ENCODE measurements at regions not wholly inside any gene's neighbourhood (a gene's known extent, or its start where the extent isn't known, plus 50 kb on each side); places are given as distances from the start of the nearest gene placed in this dataset.

- in situ Hi-C loops (cut with HindIII; ENCODE audit: low sequenced_read_pairs) = no loop called here
These were observed 202.3 kb downstream of the THBS2 start for GRCh38 chr6:169051371-169051770.

DNA sequence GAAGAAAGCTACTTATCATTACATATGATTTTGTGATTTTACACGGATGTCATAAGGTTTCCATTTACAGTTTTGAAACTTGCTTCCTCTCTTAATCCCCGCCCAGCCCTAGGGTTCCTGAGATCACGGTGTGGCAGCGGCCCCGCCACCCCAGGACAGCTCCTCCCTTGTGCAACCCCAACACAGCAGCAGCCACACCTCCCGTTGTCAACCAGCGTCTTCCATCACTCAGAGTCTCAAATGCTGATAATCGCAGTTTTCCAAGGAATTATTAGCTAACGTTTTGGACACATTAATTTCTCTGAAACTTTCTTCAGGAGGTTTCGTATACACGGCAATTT, 204.8 kb downstream of the THBS2 start:
- in situ Hi-C loops (cut with HindIII; ENCODE audit: low sequenced_read_pairs) = no loop called here

DNA sequence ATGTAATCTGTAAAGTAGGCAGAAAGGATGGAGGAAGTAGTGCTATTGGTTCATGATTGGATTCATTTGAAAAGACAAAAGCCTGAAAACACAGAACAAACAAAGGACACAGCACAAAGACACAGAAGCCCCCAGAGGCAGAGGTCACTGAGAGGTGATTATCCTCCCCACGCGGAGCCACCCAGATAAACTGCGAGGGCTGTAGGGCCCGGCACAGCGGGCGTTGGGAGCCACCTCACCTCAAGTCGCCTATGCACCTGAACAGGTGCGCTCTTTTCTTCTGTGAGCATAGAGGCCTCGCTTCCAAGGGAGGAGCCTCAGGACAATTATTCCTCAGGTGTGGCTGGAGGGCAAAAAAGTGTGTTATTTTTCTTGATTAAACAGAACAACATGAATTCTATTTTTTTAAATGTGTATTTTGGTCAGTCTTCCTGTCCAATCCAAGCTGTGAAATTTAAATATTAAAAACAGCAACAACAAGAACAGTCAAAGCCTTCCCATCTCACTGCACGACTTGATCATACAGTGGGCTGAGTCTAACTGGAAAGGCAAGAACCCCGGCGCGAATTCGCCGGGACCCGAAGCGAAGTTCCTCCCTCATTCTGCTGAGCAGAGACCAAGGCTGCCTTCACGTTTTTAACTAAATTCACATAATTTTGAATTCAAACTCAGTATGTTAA, 205.3 kb downstream of the THBS2 start:
- in situ Hi-C loops (cut with HindIII; ENCODE audit: low sequenced_read_pairs) = no loop called here

- in situ Hi-C loops (cut with HindIII; ENCODE audit: low sequenced_read_pairs) = no loop called here
These were observed 206.3 kb downstream of the THBS2 start for GRCh38 chr6:169047345-169047744.

DNA sequence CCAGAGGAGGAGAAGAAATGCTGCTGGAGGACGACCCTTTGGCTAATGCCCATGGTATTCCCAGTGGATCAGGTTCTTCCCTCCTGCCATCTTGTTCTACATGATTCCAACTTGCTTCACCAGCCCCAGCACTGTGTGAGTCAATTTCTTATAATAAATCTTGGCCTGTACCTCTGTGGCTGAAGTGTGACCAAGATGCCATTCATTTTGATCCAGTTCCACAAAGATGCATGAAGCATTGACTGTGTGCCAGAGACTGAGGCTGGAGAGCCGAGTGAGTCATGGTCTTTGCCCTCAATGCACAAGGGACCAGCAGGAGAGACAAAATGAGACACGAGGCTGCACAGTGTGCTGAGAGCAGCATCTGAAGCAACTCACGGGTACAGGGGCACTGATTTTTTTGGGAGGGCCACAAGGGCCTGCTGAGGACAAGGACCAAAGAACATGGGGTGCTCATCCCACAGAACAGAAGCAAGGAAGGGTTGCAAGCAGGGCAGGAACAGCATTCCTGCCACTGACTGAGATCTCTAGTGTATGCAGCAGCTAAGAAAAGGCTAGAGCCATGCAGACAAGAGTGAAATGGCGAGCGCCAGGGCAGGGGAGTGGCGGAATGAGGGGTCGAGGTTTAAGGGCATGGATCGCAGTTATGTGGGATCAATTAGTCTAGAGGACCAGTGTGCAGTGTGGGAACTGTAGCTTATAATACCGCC, 207.0 kb downstream of the THBS2 start:
- in situ Hi-C loops (cut with HindIII; ENCODE audit: low sequenced_read_pairs) = no loop called here

DNA sequence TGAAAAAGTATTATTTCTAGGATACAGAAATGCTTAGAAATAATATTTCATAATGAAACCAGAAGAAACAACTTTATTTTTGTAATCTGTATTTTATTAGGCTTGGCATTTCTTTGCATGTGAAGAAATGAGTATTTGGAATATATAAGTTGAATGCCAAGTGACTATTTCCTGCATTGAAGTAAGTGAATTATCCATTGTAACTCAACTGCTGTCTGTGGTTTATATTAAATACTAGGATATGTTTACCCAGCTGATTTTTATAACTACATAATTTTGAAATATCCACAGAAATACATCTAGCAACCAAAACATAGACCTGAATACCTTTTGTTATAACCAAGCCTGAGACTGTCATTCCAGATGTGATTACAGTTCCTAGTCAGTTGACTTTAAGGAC, 207.6 kb downstream of the THBS2 start:
- in situ Hi-C loops (cut with HindIII; ENCODE audit: low sequenced_read_pairs) = no loop called here

GRCh38 chr6:169045486-169045885, 208.2 kb downstream of the THBS2 start:
- in situ Hi-C loops (cut with HindIII; ENCODE audit: low sequenced_read_pairs) = no loop called here

DNA sequence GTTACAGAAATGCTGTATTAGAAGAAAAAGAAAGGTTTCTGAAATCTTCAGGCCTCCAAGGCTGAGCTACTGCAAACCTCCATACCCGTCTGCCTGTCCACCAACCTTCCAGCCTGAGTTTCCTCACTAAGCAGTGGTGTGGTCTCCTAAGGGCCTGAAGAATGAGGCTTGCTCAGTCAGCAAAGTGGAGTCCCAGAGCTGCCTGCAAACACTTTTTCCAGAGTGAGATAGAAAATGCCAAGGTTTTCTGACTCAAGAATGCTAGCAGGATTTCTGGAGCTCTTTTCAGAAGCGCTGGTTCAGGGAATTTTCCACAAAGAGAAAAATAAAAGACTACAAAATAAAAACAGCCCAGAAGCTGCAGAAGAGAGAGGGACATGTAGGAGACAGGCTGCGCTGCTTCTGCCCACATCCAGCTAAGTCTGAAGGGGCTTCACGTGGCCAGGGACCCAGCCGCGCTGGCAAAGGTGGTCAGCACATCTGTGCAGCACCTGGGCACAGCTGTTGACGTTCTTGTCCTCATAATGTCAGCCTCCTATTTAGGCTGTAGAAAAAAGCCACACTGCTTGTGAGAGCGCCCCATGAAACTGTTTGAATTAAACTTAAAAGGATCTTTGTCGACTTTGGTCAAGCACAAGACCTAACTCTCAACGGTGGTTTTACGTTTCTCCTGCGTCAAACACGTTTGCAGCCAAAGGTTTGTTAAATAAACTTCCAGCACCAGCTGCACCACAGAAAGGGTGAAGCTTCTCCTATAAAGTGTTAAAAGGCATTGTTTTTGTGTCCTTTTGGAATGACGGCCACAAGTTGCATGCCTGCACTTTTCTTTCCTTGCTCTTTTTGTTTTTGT, 209.0 kb downstream of the THBS2 start:
- in situ Hi-C loops (cut with HindIII; ENCODE audit: low sequenced_read_pairs) = no loop called here

DNA sequence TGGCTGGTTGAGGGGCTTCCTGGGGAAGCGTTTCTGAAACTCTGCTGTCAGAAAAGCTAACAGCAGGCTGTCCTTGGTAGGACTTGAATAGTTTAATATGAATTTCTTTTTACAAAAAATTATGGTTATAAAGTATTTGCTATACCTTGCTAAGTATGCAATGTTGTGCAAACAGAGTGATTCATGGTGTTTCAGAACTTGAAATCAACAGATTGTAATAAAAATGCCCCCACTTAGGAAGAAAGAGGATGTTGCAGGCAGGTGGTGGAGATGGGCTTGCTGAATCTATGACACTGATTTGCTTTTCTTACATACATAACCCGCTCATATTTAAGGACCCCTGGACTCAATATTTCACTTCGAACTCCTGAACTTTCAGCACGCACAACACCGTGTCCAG, 211.6 kb downstream of the THBS2 start:
- in situ Hi-C loops (cut with HindIII; ENCODE audit: low sequenced_read_pairs) = no loop called here

GRCh38 chr6:169041078-169041477, 212.6 kb downstream of the THBS2 start:
- in situ Hi-C loops (cut with HindIII; ENCODE audit: low sequenced_read_pairs) = no loop called here

DNA sequence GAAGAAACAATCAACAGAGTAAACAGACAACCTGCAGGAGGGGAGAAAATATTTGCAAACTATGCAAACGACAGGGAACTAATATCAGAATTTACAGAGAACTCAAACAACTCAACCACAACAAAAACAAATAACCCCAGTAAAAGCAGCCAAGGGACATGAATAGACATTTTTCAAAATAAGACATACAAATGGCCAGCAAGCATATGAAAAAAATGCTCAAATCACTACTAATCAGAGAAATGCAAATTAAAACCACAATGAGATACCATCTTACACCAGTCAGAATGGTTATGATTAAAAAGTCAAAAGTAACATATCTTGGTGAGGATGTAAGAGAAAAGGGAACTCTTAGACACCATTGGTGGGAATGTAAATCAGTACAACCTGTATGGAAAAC, 215.0 kb downstream of the THBS2 start:
- in situ Hi-C loops (cut with HindIII; ENCODE audit: low sequenced_read_pairs) = no loop called here

- in situ Hi-C loops (cut with HindIII; ENCODE audit: low sequenced_read_pairs) = no loop called here
These were observed 218.0 kb downstream of the THBS2 start for GRCh38 chr6:169035385-169036240.

GRCh38 chr6:169034516-169035167, 219.0 kb downstream of the THBS2 start:
- in situ Hi-C loops (cut with HindIII; ENCODE audit: low sequenced_read_pairs) = no loop called here

DNA sequence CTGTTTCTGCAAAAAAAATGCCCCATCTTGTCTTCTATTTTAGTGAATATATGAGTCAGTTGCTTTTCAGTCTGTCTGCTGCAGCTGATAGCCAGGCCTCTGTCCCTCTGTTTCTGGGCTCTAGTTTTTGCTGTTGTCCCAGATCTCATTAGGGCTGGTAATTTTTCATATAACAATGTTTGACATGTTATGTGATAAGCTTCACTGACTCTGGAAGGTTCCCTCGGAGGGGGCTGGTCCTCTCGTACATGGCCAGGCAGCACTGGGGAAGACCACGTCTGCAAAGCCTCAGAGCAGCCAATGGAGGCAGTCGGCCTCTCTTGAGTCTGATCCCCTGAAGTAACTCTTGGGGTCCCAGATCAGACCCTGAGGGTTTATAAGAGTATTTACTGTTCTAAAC, 223.8 kb downstream of the THBS2 start:
- in situ Hi-C loops (cut with HindIII; ENCODE audit: low sequenced_read_pairs) = no loop called here

DNA sequence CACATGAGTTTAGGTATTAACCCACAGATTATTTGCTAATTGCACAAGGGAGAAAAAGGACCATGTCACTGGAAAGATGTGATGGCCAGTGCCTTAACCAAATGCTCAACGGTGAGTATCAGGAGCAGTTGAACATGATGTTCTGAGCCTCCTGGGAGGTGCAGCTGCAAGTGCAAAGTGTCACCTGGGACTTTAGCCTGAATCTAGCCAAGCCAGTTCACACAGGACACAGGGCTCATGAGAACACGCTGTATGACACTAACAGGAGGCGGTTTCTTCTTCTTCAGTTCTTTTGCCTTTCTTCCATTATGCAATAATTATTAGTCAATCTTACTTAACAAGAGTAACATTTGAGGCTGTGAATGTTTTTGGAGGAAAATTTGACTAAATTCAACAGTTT, 225.3 kb downstream of the THBS2 start:
- in situ Hi-C loops (cut with HindIII; ENCODE audit: low sequenced_read_pairs) = no loop called here

DNA sequence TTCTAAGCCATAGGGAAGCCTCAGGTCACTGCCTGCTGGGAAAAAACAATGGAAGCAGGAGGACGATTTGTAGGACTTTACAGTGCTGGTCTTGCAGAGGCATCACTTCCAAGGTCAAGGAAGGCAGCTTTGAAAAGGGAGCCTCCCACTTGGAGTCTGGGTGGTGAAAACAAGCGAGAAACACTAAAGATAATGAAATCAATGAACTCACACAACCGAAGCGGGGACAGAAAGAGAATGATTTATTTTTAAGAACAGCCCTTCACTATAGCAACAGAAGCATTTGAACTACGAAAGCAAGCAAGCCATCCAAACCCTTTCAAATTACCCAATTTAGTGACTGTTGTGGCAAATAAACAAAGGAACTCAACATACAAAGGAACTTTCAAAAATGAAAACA, 227.5 kb downstream of the THBS2 start:
- in situ Hi-C loops (cut with HindIII; ENCODE audit: low sequenced_read_pairs) = no loop called here

DNA sequence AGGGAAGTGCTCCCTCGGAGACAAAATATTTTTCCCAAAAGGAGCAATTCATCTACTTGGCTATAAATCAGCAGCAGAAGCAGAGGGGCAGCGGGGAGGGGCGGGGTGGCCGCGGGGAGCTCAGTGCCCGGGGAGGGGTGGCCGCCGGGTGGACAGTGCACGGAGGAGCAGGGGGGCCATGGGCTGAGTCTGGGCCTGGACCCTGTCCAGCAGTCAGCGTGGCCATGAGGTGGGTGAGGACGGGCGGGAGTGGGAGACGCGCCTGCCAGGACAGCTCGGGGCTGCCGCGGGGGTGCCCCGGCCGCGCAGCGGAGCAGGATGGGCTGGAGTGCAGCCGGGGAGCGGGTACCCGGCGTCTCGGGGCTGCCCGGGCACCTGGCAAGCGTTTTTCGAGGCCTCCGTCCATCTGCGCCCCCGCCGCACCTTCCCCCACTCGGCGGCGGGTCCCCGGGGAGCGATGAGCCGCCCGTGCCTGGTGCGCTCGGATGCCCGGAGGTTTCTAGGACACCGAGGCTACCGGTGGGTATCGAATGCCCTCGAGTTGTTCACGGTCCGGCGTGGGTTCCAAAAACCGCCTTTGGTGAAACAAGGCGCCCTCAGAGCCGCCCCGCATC, 229.5 kb downstream of the THBS2 start:
- in situ Hi-C loops (cut with HindIII; ENCODE audit: low sequenced_read_pairs) = no loop called here

- in situ Hi-C loops (cut with HindIII; ENCODE audit: low sequenced_read_pairs) = no loop called here
These were observed 230.3 kb downstream of the THBS2 start for GRCh38 chr6:169023161-169023874.

DNA sequence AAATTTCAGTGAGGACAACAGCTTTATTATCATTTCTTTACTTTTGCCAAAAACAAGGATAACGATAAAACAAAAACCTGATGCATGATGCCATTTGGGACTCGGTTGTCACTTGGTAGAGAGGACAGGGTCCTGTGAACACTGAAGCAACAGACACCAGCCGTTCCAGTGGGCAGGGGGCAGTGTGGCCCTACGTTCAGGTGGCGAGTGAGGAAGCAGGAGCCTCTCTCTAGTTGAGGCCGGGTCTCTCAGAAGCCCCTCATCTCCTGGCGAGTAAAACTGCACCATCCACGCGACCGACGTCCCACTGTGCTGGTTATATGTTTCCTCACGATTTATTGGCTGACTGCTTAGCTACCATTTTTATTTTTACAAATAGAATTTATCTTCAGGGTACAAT, 231.6 kb downstream of the THBS2 start:
- in situ Hi-C loops (cut with HindIII; ENCODE audit: low sequenced_read_pairs) = no loop called here
